Kidney (tissue), 13 donors: ENCODE measurements at regions not wholly inside any gene's neighbourhood (a gene's known extent, or its start where the extent isn't known, plus 50 kb on each side); places are given as distances from the start of the nearest gene placed in this dataset.

ENCODE experiments used
- DNase-seq, 5 donors: peaks; one replicate each; pipeline ENCODE4 v3.0.0-alpha.2; 2013 to 2020
- FAIRE-seq: peaks from 2 replicates; lab custom pipeline; 2012; peaks lifted over from hg19 to GRCh38; lab: Jason Lieb, UNC
- H3K27ac ChIP-seq, 2 donors: one replicate each; pipeline ENCODE4 v1.7.0; 2013; ENCODE audit warnings: low read depth in 2 of 2, low read length in 2 of 2, inconsistent platforms in 1 of 2
- H3K27me3 ChIP-seq: one replicate; pipeline ENCODE4 v1.7.1; 2013; ENCODE audit warnings: low read length, inconsistent platforms; ENCODE audit not compliant: control insufficient read depth, insufficient read depth
- H3K36me3 ChIP-seq, 3 donors: one replicate each; pipeline versions ENCODE4 v1.7.0 to v1.7.1; 2013; ENCODE audit warnings: low read length in 3 of 3, control low read depth in 1 of 3, inconsistent platforms in 1 of 3; ENCODE audit not compliant: insufficient read depth in 3 of 3, control insufficient read depth in 2 of 3
- H3K4me1 ChIP-seq, 3 donors: one replicate each; pipeline versions ENCODE4 v1.7.0 to v1.7.1; 2013; ENCODE audit warnings: low read length in 3 of 3, inconsistent platforms in 1 of 3, low read depth in 1 of 3; ENCODE audit not compliant: control insufficient read depth in 2 of 3, insufficient read depth in 2 of 3
- H3K4me3 ChIP-seq, 3 donors: one replicate each; pipeline versions ENCODE4 v1.7.0 to v1.8.1; 2013; ENCODE audit warnings: low read length in 3 of 3, control low read depth in 1 of 3, inconsistent platforms in 1 of 3
- H3K9ac ChIP-seq, 3 donors: one replicate each; pipeline versions ENCODE4 v1.7.0 to v1.7.1; 2013; ENCODE audit warnings: low read length in 3 of 3, control low read depth in 1 of 3, inconsistent platforms in 1 of 3
- H3K9me3 ChIP-seq, 3 donors: one replicate each; pipeline versions ENCODE4 v1.7.0 to v1.7.1; 2013; ENCODE audit warnings: low read length in 3 of 3, control low read depth in 1 of 3, inconsistent platforms in 1 of 3; ENCODE audit not compliant: control insufficient read depth in 2 of 3, insufficient read depth in 1 of 3
- intact Hi-C: fragments of 100-400 bp; cut with DNase I; formaldehyde crosslinking; loops from one replicate; pipeline ENCODE4 v1.11.1; 2022
- TF ChIP-seq, protein P1 (sequence below): IDR thresholded peaks from 3 replicates; pipeline ENCODE4 v1.5.1; 2012; ENCODE audit warnings: mild to moderate bottlenecking, moderate library complexity, borderline replicate concordance; ENCODE audit not compliant: insufficient read depth; ENCODE audit errors: extremely low read depth
- donor health status: control.
- donor health status: control.
- donor health status: control.
- donor health status: control.
- donor health status: control.
- donor health status: DM: yes; HTN: yes; CAD: no.
- donor health status: Normal renal cell carcinoma (clear cell type).

DNA sequence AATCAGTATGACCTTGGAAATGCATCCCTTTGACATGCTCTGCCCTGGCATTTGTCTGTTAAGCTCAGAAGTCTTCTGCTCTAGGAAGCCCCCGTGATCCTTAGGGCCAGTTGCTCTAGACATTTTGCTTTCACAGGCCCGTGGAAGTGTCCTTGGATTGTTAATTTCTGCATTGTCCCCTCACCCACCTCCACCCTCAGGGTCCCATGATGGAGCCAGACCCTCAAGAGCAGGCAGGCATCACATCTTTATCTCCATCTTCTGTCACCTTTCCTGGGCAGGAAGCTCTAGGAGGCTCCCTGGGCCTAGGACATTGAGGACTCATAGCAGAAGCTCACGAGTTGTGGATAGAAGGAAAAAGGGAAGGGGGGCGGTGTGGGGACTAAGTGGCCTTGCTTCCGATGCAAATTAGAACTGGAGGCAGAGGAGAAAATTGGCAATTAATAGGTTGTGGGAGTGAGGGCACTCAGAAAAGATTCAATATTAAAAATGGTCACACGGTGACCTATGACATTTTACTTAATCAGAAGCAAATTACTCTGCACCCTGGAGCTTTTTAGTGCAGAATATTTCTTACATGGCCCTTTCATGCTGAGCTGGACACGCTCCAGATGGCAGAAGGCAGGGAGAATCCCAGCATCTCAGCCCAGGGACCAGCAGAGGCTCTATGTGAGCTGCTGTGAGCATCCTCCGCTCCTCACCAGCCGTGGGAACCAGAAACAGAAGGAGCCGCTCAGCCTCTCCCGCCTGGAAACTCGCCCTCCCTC, 185.0 kb downstream of the MATN1 start:
- TF ChIP-seq, protein P1, sequence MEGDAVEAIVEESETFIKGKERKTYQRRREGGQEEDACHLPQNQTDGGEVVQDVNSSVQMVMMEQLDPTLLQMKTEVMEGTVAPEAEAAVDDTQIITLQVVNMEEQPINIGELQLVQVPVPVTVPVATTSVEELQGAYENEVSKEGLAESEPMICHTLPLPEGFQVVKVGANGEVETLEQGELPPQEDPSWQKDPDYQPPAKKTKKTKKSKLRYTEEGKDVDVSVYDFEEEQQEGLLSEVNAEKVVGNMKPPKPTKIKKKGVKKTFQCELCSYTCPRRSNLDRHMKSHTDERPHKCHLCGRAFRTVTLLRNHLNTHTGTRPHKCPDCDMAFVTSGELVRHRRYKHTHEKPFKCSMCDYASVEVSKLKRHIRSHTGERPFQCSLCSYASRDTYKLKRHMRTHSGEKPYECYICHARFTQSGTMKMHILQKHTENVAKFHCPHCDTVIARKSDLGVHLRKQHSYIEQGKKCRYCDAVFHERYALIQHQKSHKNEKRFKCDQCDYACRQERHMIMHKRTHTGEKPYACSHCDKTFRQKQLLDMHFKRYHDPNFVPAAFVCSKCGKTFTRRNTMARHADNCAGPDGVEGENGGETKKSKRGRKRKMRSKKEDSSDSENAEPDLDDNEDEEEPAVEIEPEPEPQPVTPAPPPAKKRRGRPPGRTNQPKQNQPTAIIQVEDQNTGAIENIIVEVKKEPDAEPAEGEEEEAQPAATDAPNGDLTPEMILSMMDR = no peak
- H3K9ac ChIP-seq = no peak overlapping the region
- H3K27ac ChIP-seq = no peak overlapping the region
- no peaks in the 10 kb centered on the region for H3K9me3 ChIP-seq
- no peaks in the 10 kb centered on the region for H3K27me3 ChIP-seq
- no peaks in the 10 kb centered on the region for H3K4me1 ChIP-seq
- DNase-seq = peak in 1 of 5 donors; percentile 6
- H3K36me3 ChIP-seq = no peaks in the 10 kb centered on the region
- no peak for FAIRE-seq
- no peak overlapping the region for H3K4me3 ChIP-seq
- intact Hi-C loops = no loop called here

DNA sequence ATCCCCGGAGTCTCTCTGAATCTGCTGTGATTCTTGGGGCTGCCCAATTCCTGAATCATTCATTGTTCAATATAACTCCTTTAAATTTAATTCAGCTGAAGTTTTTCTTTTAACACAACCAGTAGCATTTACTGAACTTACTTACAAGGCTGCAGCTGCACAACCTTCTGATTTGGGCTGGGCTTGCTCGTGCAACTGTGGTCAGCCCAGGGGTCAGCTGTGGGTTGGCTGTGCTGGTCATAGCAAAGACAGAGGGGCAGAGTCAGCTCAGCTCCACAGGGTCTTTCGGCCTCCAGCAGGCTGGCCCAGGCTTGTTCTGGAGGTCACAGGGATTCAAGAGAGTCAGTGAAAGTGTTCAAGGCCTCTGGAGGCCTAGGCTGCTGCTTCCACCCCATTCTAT, 186.1 kb downstream of the MATN1 start:
- Histone ChIP-seq H3K27me3 (no peaks in the 10 kb centered on the region), H3K9me3 (no peaks in the 10 kb centered on the region), H3K4me3 (no peak overlapping the region), H3K9ac (no peak overlapping the region), H3K27ac (no peak overlapping the region), H3K36me3 (no peaks in the 10 kb centered on the region), H3K4me1 (no peaks in the 10 kb centered on the region)
- intact Hi-C loops = no loop called here
- TF ChIP-seq, protein P1 = no peak
- FAIRE-seq = no peak
- no peak for DNase-seq

- Histone ChIP-seq H3K27ac (no peak overlapping the region), H3K4me3 (no peak overlapping the region), H3K27me3 (no peaks in the 10 kb centered on the region), H3K4me1 (no peaks in the 10 kb centered on the region), H3K9ac (no peak overlapping the region), H3K36me3 (no peaks in the 10 kb centered on the region), H3K9me3 (no peaks in the 10 kb centered on the region)
- FAIRE-seq (no peak), DNase-seq (no peak)
- intact Hi-C loops = no loop called here
- TF ChIP-seq, protein P1 = no peak
Observed at GRCh38 chr1:30536530-30536929, 186.9 kb downstream of the MATN1 start.
